Ovary (tissue), 3 donors: ENCODE measurements at regions not wholly inside any gene's neighbourhood (a gene's known extent, or its start where the extent isn't known, plus 50 kb on each side); places are given as distances from the start of the nearest gene placed in this dataset.

Source experiments
- POLR2A ChIP-seq: fragments of 450-650 bp; IDR thresholded peaks from one replicate; pipeline ENCODE4 v1.6.1; 2017; ENCODE audit warnings: antibody characterized with exemption, mild to moderate bottlenecking, moderate library complexity
- TF ChIP-seq, protein P1 (sequence below), 3 donors: fragments of 450-650 bp in 2 of 3; fragments of 200-600 bp in 1 of 3; IDR thresholded peaks; one replicate each; pipeline versions ENCODE4 v1.5.1 to v1.8.0; 2016 to 2022; ENCODE audit warnings: antibody characterized with exemption in 3 of 3, mild to moderate bottlenecking in 1 of 3
- donor health status: DM: no; HTN: no; CAD: no.

DNA sequence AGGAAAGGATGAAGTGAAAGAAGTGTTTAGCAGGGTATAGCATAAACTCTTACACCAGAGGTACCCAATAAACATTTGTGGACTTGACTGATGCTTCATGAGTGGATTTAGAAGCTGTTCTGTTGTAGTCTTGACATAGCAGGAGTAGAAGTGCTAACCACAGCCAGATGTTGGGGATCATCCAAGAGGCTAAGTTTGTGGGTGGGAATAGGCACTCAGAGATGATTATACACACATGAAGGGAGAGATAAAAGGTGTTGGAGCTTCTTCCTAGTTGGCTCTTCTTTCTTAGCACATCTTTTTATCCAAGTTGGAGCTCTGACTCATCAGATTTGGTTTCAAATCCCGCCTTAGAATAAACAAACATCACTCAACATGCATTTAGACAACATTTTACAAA is 166.7 kb upstream of the E2F7 start:
- TF ChIP-seq POLR2A: no peak
- TF ChIP-seq, protein P1, sequence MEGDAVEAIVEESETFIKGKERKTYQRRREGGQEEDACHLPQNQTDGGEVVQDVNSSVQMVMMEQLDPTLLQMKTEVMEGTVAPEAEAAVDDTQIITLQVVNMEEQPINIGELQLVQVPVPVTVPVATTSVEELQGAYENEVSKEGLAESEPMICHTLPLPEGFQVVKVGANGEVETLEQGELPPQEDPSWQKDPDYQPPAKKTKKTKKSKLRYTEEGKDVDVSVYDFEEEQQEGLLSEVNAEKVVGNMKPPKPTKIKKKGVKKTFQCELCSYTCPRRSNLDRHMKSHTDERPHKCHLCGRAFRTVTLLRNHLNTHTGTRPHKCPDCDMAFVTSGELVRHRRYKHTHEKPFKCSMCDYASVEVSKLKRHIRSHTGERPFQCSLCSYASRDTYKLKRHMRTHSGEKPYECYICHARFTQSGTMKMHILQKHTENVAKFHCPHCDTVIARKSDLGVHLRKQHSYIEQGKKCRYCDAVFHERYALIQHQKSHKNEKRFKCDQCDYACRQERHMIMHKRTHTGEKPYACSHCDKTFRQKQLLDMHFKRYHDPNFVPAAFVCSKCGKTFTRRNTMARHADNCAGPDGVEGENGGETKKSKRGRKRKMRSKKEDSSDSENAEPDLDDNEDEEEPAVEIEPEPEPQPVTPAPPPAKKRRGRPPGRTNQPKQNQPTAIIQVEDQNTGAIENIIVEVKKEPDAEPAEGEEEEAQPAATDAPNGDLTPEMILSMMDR (IDR thresholded peaks at IDR 0.05): no peak
